ENCODE measurements at regions not wholly inside any gene's neighbourhood (a gene's known extent, or its start where the extent isn't known, plus 50 kb on each side); places are given as distances from the start of the nearest gene placed in this dataset.

DNA sequence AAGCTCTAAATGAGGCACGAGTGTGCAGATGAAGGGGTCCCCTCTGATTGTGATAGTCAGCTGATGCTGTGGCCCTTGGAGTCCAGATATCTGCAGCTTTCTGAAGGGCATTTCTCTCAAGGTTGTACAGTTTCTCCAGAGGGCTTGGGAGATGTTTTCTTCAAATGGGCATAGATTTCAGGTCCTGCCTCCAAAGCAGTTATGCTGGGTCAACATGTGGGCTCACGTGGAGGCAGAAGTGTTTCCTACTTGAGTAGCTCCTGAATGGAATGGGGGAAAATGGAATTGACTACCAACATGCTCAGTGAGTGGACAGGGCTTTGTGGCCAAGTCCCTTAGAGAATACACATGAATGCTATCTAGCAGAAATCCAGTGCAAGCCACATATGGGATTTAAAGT lies 360.7 kb downstream of the SAMD5 start:
- no peak for DNase-seq

DNA sequence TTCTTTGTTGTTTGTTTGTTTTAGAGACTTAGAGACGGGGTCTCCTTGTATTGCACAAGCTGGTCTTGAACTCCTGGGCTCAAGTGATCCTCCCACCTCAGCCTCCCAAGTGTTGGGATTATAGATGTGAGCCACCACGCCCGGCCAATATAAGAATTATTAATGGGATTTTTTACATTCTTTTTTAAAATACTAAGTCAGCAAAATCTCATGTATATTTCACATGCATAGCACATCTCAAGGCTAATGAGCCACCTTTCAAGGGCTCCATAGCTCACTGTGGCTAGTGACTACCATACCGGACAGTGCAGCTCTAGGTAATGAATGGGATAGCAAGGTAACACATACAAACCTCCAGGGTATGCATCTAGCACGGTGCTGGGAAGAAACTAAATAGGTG lies 361.4 kb downstream of the SAMD5 start:
- DNase-seq = no peak

DNA sequence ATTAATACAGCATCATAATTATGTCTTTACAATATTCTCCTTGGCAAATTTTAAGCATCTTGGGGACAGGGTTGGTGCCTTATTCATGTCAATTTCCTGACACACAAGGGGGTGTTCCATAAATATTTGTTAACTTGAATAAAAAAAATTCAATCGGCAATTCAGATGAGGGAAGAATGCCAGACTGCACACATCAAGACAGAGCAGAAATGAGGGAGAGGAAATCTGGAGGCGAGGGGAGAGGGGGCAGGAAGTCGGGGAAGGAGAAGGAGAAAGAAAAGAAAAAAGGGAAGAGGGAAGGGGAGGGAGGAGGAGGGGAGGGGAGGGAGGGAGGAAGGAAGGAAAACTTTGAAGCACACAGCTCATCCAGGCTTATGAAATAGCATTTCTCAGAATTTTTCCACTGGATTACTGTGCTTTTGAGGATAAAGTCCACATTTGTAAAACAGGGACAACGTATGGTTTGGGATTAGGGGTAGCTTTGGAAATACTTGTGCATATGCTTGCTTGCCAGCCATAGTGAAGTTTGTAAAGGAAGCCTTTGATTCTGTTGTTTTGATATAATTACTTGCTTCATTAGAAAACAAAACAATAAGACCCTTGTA lies 362.1 kb downstream of the SAMD5 start:
- no peak for DNase-seq

DNA sequence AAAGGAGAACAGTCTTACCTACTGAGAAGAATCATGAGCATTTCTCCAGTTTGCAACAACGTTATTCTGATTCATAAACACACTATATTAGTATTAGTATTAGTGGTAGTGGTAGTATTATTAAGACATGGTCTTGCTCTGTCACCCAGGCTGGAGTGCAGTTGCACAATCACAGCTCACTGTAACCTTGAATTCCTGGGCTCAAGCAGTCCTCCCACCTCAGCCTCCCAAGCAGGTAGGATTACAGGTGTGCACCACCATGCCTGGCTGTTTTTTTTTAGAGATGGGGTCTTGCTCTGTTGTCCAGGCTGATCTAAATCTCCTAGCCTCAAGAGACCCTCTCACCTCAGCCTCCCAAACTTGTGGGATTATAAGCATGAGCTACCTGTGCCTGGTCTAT lies 363.5 kb downstream of the SAMD5 start:
- no peak for DNase-seq

DNA sequence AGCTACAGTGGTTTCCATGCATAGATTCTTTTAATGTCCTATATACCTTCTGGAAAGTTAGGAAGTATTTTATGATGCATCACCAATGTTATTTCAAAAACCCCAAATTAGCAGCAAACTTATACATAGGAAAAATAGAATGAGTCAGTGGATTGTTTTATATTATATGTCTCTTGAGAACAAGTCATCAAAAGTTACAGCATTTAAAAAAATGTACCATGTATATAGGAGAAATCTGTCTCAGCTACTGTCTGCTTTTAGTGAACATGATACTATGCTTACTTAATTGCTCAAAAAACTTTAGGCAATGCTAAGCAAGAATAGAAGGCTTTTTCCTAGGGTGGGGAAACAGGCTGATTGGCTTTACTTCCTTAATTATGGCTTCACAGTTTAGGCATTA lies 365.3 kb downstream of the SAMD5 start:
- no peak for DNase-seq

DNA sequence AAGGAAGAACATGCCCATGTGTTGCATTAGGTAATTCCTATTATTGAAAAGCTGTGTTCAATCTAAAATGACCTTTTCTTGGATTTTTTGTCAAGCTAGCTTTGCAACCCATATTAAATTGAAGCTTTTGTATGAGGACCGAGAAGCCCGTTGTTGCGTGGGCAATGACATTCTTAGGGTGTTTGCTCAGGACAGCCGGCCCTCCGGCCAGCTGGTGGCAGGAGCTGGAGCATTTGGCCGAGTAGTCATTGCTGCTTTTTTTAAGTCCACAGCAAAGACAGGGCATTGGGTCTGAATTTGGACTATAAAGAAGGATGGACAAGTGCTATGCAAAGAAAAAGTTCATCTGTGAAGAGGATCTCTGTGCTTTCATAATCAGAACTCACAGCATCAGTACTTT lies 365.8 kb downstream of the SAMD5 start:
- no peak for DNase-seq

DNA sequence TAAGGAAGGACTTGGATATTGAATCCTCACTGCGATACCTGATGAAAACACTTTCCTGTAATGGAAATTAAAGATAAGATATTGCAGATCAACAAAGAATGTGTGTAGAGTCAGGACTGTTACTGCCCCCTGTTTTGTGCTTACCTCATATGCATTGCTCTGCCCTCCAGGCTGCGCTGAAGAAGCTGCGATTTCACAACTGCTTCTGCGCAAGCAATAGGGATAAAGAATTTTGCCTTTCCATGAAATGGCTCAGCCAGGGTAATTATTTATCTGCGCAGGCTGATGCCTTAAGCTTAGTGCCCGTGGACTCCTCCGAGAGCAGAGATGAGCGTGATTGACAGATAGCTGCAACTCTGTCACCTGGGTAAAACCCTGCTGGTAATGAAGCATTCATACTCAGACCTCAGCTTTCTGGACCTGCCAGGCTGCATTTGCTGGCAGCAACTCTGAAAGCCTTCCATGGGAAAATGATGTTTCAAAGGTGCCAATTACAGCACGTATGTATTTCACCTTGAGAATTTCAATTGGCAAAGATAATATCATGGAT lies 370.6 kb downstream of the SAMD5 start:
- no peak for DNase-seq

DNA sequence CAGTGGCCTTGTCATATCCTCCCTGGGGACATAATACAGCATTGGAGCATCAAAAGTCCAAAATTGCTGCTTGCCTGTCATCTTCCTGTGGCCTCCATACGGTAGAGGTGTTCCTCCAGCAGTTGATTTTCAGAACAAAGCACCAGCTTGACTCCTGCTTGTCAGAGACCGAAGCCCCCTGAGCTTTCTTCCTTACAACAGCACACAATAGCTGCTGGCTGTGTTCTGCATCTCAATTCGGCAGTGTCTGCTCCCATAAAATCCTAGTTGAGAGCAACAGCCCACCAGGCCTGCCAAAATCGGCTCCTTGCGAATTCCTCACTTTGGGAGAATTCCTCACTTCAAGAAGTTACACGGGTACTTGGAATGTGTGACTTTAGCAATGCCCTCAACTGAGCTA lies 372.9 kb downstream of the SAMD5 start:
- no peak for DNase-seq

DNA sequence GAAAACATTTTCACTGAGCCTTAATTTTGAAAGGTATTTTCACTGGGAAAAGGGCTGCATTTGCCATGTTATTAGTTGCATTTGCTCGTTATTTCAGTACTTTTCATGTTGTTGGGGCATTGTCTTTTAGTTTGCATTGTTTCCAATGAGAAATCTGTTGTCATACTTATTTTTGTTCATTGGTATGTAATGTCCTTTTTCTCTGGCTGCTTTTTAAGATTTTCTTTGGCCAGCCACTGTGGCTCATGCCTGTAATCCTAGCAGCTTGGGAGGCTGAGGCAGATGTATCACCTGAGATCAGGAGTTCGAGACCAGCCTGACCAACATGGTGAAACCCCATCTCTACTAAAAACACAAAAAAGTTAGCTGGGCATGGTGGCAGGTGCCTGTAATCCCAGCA lies 379.9 kb downstream of the SAMD5 start:
- no peak for DNase-seq

DNA sequence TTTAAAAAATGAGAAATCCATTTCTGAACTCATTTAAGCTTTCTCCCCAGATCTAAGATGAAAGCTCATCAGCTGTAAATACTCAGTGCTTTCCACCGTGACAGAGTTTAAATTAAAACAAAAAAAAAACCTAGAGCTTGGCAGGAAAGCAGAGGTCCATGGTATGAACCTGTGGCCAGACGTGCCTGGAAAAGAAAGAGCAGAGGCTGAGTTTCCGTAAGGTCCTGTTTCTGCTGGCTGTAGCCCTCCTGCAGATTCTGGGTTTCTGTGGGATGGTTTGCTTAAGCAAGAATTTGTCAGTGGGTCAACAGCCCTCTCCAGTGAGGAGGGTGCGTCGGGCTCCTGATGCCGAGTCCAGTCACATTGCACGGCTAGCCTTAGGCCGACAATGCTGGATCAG lies 383.2 kb downstream of the SAMD5 start:
- no peak for DNase-seq

DNA sequence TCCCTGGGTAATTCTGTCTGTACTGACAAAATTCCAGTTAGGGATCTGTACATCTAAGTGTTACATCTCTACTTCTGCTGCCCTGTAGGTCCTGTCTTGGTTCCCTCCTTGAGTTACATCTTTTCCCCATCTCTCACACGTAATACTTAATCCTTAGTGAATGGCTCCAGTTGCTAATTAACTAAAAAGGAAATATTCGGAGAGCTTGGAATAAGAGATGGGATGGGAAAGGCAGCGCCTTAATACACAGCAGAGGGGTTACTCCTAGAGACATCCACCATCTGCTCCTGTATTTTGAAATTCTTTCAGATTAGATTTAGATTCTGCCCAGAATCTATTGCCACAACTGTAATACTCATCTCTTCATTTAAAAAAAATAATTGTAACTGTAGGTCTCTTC lies 384.0 kb downstream of the SAMD5 start:
- DNase-seq = no peak

DNA sequence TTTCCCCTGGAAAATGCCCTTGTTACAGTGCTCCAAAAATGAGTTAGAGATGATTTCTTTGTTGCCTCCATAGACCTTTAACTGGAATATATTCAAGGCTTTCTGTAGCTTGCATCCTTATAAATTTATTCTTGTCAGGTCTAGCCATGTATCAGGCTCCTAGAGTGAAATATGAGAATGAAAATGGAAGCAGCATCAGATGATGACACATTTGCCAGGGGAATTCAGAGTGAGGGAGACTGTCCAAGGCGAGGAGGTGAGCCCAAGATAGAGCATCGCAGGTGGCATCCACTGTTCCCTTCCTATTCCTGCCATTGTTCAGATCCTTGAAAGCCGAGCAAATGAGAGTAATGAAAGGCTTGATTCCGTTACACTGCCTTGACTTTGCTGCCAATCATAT lies 386.8 kb downstream of the SAMD5 start:
- no peak for DNase-seq

DNA sequence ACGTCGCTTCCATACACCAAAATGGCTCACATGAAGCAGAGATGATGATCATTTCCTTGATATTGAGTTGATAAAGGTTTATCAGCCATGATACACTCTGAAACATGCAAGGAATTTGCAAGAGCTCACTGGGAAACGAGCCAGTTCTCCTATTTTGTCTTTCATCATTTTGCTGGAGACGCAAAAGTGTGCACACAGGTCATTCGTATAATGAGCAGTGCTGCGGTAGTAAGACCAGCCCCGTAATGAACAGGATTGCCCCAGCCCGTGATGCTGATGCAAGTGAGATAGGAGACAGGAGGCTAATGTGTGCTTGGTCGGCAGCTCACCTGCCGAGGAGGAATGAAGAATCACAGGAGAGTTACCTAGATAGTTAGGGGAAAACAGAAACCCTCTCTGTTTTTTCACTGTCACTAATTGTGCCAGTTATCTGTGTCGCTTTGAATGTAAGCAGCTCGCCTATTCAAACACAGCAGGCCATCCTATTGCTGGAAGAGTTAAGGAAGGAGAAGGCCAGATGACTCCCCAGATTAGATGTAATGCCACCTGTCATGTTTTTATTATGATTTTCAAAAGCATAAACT lies 391.8 kb downstream of the SAMD5 start:
- peak; percentile 32 for DNase-seq

DNA sequence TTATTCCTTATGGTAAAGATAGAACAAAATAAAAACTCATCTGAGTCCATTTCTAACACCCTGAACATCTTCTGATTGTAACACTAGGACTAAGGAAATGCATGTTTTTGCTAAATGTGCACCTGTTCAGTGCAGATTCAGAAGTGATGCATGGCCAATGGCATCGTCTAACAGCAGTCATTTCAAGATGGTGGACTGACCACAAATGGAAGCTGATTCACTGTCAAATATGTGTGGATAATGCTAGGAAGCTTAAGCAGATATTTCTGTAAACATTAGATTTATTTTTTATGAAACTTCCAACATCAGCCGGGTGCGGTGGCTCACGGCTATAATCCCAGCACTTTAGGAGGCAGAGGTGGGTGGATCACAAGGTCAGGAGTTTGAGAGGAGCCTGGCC lies 394.8 kb downstream of the SAMD5 start:
- no peak for DNase-seq

DNA sequence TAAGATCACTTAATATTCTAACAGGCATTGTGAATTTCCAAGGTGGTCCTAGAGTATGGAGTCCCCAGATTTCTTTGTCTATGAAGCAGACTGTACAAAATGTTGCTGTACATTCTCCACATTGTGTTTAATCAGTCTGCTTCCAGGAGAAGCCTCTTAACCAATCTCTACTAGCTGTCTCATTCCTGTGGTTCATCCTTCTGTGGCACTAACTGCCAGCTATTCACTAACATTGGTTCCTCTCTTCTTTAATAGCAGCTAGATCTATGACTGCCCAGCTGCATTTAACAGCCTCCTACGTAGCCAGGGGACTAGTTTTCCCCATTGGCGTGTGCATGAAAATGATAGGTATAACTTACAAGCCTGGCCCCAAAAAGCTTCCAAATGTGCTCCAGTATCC lies 395.4 kb downstream of the SAMD5 start:
- DNase-seq = no peak

DNA sequence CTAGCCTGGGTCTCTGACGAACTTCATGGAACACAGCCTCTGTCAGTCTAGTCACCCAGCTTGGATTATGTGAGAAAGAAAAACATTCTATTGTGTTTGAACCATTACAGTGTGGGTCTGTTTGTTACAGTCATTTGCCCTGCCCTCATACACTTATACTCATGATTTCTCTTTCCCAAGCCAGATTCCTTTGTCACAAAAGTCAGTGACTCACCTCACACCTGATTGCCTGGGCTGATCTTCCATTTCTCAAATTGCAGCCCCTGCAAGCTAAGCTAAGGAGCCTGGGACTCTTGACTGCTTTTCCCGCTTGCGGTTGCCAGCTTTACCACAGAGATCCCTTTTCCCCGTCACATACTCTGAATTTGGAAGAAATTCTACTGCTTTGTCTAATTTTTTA lies 395.9 kb downstream of the SAMD5 start:
- no peak for DNase-seq

DNA sequence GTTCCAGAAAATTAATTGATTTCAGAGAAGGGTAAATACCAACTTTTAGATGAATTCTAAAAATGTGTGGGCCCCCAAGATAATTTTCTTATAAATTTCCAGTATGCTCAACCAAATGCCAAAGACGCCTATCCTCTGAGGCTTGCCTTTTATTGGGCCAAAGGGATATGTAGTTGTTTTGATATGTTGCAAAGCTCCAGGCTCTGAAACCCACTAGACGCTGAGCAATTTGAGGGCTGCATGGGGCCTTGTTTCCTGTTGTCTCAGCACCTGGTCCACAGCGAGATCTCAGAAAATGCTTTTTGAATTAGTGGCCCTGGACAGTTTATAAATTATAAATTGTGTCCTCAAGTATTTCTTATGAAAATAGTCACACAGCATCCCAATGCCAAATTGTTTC lies 397.2 kb downstream of the SAMD5 start:
- DNase-seq = no peak

DNA sequence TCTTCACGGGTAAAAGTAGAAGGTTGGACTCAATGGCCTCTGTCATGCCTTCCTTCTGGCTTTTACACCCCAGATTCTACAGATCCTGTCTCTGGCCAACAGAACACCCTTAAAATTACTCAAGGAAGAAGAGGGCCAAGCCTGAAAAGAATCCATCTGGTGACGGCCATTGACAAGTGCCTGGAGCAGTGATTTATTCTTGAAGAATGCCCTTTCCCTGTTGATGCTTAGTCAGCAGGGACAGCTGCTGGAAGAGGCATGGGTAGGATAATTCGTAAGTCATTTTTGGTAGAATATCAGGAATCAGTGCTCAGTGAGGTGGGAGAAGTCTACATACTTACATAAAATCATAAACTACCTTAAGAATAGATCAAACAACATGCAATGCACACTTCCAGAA lies 397.9 kb downstream of the SAMD5 start:
- no peak for DNase-seq

DNA sequence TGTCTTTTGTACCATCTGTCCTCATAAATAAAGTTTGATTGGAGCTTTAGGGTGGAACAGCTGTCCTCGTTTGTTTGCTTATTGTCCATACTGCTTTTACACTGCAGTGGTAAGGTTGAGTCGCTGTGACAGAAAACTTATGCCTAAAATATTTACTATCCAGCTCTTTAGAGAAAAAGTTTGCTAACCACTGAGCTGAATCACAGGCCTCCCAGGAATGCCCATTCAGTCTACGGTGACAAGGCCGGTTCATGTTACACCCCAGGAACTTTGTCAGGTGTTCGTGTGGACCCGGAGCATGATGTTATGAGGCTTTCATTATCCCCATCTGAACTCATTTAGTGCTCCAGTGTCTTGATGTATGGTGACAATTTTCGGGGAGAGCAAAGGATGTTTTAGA lies 401.1 kb downstream of the SAMD5 start:
- no peak for DNase-seq

DNA sequence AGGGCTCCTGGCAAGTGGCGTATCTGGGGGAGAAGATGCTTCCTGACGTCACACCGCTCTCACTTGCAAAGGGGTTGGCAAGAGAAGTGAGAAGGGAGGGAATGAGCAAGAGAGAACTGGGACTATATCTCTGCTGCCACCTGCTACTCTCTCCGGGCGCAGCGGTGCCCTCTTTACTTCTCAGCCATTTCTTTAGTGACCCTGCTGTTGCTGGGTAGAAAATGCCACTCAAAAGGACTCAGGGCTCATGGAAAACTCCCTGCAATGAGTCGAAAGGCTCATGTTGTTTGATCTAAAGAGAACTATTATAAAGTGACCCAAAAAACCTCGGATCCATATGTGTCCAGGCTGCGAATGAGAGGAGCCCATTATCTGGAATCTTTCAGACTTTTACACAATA lies 401.8 kb downstream of the SAMD5 start:
- DNase-seq = no peak

DNA sequence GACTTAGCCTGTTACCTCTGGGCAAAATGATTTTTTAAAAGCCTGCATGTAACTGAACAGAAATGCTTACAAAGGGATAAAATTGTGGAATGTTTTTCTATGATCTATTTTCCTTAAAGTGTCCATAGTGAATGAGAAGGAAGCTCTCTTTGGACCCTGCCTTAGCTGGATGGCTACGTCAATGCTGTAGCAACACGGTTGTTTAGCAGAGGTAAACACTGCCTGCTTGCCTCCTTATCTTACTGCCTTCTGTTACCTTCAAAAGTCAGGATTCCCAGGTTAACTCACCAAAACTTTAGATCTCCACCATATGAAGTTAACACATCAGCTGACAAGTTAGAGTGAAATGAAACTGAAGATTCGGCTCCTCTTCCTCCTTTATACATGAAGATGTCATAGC lies 402.6 kb downstream of the SAMD5 start:
- no peak for DNase-seq

DNA sequence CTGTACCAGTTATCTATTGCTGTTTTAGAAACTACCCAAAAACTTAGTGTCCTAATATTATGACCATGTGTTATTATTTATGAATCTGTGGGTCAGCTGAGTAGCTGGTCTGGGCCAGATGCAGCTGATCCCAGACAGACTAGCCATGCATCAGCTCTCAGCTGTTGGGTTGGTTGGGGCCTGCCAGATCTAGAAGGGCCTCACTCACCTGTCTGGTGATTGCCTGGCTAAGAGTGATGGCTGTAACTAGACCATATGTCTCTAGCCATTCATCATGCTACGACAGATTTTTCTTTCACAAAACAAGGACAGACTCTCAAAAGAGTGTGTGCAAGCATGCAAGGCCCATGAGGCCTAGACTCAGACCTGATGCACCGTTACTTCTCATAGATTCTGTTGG lies 403.2 kb downstream of the SAMD5 start:
- DNase-seq = no peak

DNA sequence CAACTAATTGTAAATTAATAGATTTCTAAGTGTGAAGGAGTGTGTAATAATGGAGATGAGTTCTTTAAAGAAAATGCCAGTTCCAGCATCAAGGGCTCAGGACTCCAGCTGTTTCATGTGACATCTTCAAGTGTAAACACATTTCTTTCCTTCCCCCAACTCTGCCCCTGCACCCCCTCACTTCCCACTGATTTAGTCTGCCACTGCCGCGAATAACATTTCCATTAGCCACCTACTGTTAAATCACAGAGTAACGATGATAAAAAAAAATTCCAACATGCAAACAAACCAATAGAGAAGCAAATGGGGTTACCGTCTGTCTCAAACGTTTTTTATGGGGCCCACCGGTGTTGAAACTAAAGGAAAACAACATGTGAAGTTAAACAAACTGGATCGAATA lies 414.3 kb downstream of the SAMD5 start:
- DNase-seq = no peak

DNA sequence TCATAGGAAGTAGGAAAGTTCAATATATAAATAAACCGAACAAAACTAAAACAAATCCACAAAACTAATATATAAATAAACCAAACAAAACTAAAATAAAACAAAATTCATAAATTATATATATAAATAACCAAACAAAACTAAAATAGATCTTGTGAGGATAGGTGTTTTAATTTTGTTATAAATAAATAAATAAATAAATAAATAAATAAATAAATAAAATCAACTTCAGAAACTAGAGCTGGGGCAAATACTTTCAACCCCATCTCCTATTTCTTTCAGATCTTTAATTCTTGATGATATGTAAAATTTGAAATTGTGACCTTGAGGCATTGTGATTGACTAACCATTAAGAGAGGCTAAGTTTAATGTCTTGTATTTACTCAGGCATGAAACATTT lies 416.1 kb downstream of the SAMD5 start:
- DNase-seq = no peak

DNA sequence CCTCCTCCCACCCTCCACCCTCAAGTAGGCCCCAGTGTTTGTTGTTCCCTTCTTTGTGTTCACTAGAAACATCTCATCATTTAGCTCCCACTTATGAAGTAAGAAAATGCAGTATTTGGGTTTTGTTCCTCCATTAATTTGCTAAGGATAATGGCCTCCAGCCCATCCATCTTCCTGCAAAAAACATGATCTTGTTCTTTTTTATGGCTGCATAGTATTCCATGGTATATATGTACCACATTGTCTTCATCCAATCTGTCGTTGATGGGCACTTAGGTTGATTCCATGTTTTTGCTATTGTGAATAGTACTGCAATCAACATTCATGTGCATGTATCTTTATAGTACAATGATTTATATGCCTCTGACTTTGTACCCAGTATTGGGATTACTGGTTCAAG lies 416.8 kb upstream of the SASH1 start:
- no peak for DNase-seq

All from NCI-H748 treated with DMSO at 0.1 percent for 48 hours (cell line).